ENCODE measurements at regions not wholly inside any gene's neighbourhood (a gene's known extent, or its start where the extent isn't known, plus 50 kb on each side); places are given as distances from the start of the nearest gene placed in this dataset.

DNA sequence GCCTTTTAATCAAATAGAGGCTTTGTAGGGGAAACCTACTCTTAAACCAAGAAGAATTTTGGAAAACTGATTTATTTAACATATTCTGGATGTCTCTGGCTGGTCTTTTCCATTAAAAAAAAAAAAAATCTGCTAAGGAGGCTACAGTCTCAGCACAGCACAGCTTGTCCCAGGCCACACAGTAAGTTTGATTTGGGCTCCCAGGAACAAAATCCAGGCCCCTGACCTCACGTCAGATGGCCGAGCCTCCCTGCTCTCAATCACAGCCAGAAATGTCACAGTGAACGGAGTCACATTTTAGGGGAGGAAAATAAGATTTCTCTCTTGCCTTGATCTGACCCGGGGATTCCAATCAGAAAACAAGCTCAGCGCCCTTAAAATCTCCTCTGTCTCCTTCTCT is 72.9 kb upstream of the TBX5 start:
- TF ChIP-seq TAF7 (optimal IDR thresholded peaks at IDR 0.05; ENCODE audit: borderline replicate concordance, low read depth, low read length), result no peak
- TF ChIP-seq KDM1A (IDR thresholded peaks at IDR 0.05; ENCODE audit: borderline replicate concordance, low read length), result no peak
- TF ChIP-seq CBX5 (IDR thresholded peaks at IDR 0.05; ENCODE audit: low read depth, low read length), result no peak
- no peak for TF ChIP-seq GTF2F1 (IDR thresholded peaks at IDR 0.05; ENCODE audit: borderline replicate concordance, low read depth, low read length)
- TF ChIP-seq RNF2 (IDR thresholded peaks at IDR 0.05; ENCODE audit: borderline replicate concordance, low read depth, low read length, missing control alignments, poor library complexity, severe bottlenecking), result peak; percentile 54
- H3K4me1 ChIP-seq (replicated peaks in 1 of 4; ENCODE audit: control insufficient read depth in 3 of 4, insufficient read depth in 4 of 4, low read length in 3 of 4), result peaks cover 0 to 9% (median 0%) of the 10 kb centered on the region in 4 experiments; a peak in 2 of 7 replicates
- H3K14ac ChIP-seq (ENCODE audit: insufficient read length), result no peak overlapping the region
- H3K56ac ChIP-seq (replicated peaks; ENCODE audit: insufficient read length, low read depth, low read length), result no peak overlapping the region
- H3K9me3 ChIP-seq (ENCODE audit: insufficient read depth in 2 of 2, low read depth in 1 of 2, low read length in 1 of 2), result no peaks in the 10 kb centered on the region
- no peak overlapping the region for H2BK5ac ChIP-seq (ENCODE audit: low read depth, low read length)
- DNase-seq (ENCODE audit: low read depth in 1 of 2, low spot score in 2 of 2) (no peak), FAIRE-seq (no peak)
- no peaks in the 10 kb centered on the region for H4K20me1 ChIP-seq (replicated peaks in 1 of 2; ENCODE audit: control insufficient read depth in 1 of 2, insufficient read depth in 2 of 2, low read length in 2 of 2)
- no peak overlapping the region for H2BK20ac ChIP-seq (ENCODE audit: low read length)
- H3K23ac ChIP-seq (ENCODE audit: insufficient read length), result no peak overlapping the region
- H2AK5ac ChIP-seq (ENCODE audit: low read depth, low read length), result no peak overlapping the region
- no peak overlapping the region for H2BK120ac ChIP-seq (replicated peaks; ENCODE audit: low read depth, low read length)
- H3K23me2 ChIP-seq (ENCODE audit: low read depth, low read length), result peaks cover 6% of the 10 kb centered on the region; the same call in 1 of the 2 replicates
- H3K27ac ChIP-seq (ENCODE audit: low read depth, low read length), result no peak overlapping the region
- no peak overlapping the region for H3K9ac ChIP-seq (replicated peaks in 1 of 4; ENCODE audit: extremely low read depth in 1 of 4, low read depth in 3 of 4, low read length in 3 of 4)
- H3K4ac ChIP-seq (replicated peaks; ENCODE audit: insufficient read length, low read depth, low read length), result no peak overlapping the region
- no peak overlapping the region for H4K5ac ChIP-seq (ENCODE audit: insufficient read length, low read depth, low read length)
- H4K8ac ChIP-seq (ENCODE audit: extremely low read depth, insufficient read depth, low read length), result no peak overlapping the region
- H3K79me1 ChIP-seq (ENCODE audit: low read depth, low read length), result no peaks in the 10 kb centered on the region
- no peak overlapping the region for H3K4me3 ChIP-seq (ENCODE audit: extremely low read depth in 1 of 4, insufficient read depth in 2 of 4, low read depth in 3 of 4, low read length in 4 of 4)
- H3K79me2 ChIP-seq (ENCODE audit: control insufficient read depth in 1 of 2, insufficient read depth in 2 of 2, low read length in 2 of 2), result no peaks in the 10 kb centered on the region
- H3K27me3 ChIP-seq (replicated peaks in 1 of 4; ENCODE audit: control insufficient read depth in 3 of 4, extremely low read depth in 1 of 4, insufficient read depth in 3 of 4, low read length in 3 of 4), result peaks cover 34 to 68% (median 59%) of the 10 kb centered on the region in 4 experiments
- H3K36me3 ChIP-seq (ENCODE audit: control insufficient read depth in 2 of 4, insufficient read depth in 4 of 4, low read length in 3 of 4), result no peaks in the 10 kb centered on the region
- H2BK12ac ChIP-seq (ENCODE audit: low read depth, low read length), result no peak overlapping the region; the same call in 1 of the 2 replicates
- ChIA-PET POLR2A (ENCODE audit: partially characterized antibody) (no interaction called here), CTCF (ENCODE audit: partially characterized antibody) (interaction anchor here (0.6 to 5.6 kb wide), 7 partner anchors 13 to 507 kb away, joined by 3 to 51 read pairs (median 3); no protein-coding TSS in a partner anchor)
- H4K91ac ChIP-seq (replicated peaks; ENCODE audit: insufficient read length, low read length), result no peak overlapping the region
- H2AFZ ChIP-seq (ENCODE audit: low read length), result no peak overlapping the region
- 74% methylated on average over 5 of the region's 5 CpGs; no CpG with 5 or more reads in 1 of the 2 experiments for WGBS, 2 experiments (ENCODE audit: extremely low coverage in 1 of 2, insufficient coverage in 1 of 2, insufficient read length in 1 of 2, insufficient replicate concordance in 2 of 2, low coverage in 1 of 2, low lambda C conversion rate in 2 of 2, missing lambda C conversion rate in 1 of 2)
- H3K4me2 ChIP-seq (ENCODE audit: insufficient read depth in 1 of 2, low read depth in 2 of 2, low read length in 2 of 2), result peak overlapping the region; percentile 79 to 85; a peak in 1 of 4 replicates
- no peak overlapping the region for H3K18ac ChIP-seq (ENCODE audit: extremely low read depth, low read length)
- H2BK15ac ChIP-seq (ENCODE audit: low read length), result no peak overlapping the region
